HEK293T (cell line): ENCODE measurements at regions not wholly inside any gene's neighbourhood (a gene's known extent, or its start where the extent isn't known, plus 50 kb on each side); places are given as distances from the start of the nearest gene placed in this dataset.

Experiments
- BHLHE40 ChIP-seq: fragments of 450-650 bp; IDR thresholded peaks from 2 replicates; pipeline ENCODE4 v1.6.1; 2016; ENCODE audit warnings: mild to moderate bottlenecking, moderate library complexity, borderline replicate concordance
- CTBP1 ChIP-seq: fragments of 450-650 bp; IDR thresholded peaks from 2 replicates; pipeline ENCODE4 v1.6.1; 2016; ENCODE audit warnings: borderline replicate concordance
- ELF4 ChIP-seq: fragments of 450-650 bp; IDR thresholded peaks from 2 replicates; pipeline ENCODE4 v1.6.1; 2017; ENCODE audit warnings: antibody characterized with exemption
- FOXK2 ChIP-seq: fragments of 450-650 bp; IDR thresholded peaks from 2 replicates; pipeline ENCODE4 v1.6.1; 2016; ENCODE audit warnings: mild to moderate bottlenecking
- FOXM1 ChIP-seq: fragments of 450-650 bp; IDR thresholded peaks from 2 replicates; pipeline ENCODE4 v1.6.1; 2017; ENCODE audit warnings: mild to moderate bottlenecking, borderline replicate concordance
- HDGF ChIP-seq: fragments of 450-650 bp; IDR thresholded peaks from 2 replicates; pipeline ENCODE4 v1.6.1; 2017; ENCODE audit warnings: antibody characterized with exemption, borderline replicate concordance
- LEF1 ChIP-seq: fragments of 450-650 bp; IDR thresholded peaks from 2 replicates; pipeline ENCODE4 v1.6.1; 2017; ENCODE audit warnings: mild to moderate bottlenecking, borderline replicate concordance
- PKNOX1 ChIP-seq: fragments of 450-650 bp; IDR thresholded peaks from 2 replicates; pipeline ENCODE4 v1.6.1; 2016
- SP1 ChIP-seq: fragments of 450-650 bp; IDR thresholded peaks from 2 replicates; pipeline ENCODE4 v1.6.1; 2017
- SUZ12 ChIP-seq: fragments of 450-650 bp; IDR thresholded peaks from 2 replicates; pipeline ENCODE4 v1.6.1; 2016; ENCODE audit warnings: mild to moderate bottlenecking
- TARDBP ChIP-seq: fragments of 450-650 bp; IDR thresholded peaks from 2 replicates; pipeline ENCODE4 v1.6.1; 2016

- TF ChIP-seq BHLHE40 (no peak), FOXM1 (no peak), SUZ12 (no peak), HDGF (no peak), SP1 (no peak), FOXK2 (no peak), TARDBP (no peak), PKNOX1 (no peak), ELF4 (no peak), LEF1 (no peak), CTBP1 (no peak)
Observed at GRCh38 chr2:239498981-239499634, 98.3 kb upstream of the HDAC4 start.
